CD4-positive, alpha-beta T cell treated with Interleukin-17A for 4 hours (primary cell): ENCODE measurements at regions not wholly inside any gene's neighbourhood (a gene's known extent, or its start where the extent isn't known, plus 50 kb on each side); places are given as distances from the start of the nearest gene placed in this dataset.

Source experiments
- DNase-seq: peaks from one replicate; pipeline ENCODE4 v3.0.0-alpha.2; 2020; ENCODE audit warnings: mixed read lengths

DNA sequence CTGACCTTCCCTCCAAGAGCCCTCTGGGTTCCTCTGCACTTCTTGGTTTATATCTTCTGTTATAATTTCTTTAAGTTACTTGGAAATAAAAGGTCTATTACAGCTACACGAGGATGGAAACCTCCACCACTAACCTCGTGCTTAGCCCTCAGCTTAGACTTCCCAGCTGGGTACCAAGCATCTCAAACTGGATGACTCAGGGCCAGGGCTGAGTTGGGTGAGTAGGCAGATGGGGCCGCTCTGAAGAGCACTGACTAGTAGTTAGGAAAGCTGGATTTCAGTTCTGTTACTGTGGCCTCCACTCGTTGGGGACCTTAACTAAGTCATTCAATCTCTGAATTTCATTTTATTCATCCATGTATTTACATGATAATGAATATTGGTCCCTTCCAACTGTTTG, 1036.6 kb downstream of the IGSF11 start:
- no peak for DNase-seq

DNA sequence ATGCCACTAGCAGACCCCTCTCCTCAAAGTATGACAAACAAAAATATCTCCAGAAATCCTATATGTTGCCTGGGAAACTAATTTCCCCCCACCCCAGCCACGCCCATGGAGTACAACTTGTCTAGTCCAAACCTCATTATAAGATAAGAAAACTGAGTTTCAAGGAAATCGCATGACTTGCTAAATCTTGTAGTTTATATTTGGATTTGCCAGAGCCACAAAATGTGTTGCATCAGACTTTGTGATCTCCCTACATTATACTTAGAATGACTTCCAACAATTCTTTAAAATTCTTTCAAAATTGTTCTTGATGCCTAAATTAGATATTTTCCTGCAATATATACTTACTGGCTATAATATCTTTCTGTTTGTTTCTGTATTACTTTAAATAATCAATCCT, 1034.4 kb downstream of the IGSF11 start:
- DNase-seq: no peak

DNA sequence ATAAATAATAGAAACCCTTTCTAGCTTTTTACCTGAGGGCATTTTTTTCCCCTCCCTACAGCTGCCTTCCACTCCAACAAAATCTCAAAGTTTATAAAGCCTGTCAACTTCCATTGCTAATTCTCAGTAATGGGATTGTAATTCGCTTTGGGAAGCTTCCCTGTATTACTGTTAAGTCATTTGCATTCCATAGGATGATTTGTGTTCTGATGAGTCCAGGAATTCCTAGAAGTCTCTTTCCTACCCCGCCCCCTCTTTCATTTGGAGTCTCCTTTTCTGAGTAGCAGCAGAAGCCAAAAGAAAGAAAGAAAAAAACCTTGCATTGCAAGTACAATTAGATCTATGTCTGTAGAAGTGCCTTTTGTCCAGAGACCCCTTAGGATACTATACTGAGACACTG, 1033.3 kb downstream of the IGSF11 start:
- DNase-seq: no peak

DNA sequence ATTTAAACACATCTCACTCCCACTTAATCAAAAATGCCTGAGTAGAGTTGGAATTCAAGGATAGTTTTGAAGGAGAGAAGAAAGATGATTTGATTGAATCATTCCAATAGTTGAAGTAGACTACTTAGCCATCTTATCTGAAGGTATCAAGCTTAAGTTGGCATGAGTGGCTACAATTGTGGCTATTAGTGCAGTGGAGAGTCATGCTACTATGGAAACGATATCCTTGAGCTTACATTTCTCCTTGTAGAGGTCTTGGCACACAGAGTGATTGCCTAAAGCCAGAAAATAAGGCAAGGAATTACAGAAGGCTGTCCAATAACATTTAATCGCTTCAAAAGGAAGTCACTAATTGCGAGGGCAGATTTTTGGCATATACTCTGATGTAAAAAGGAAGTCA, 1022.7 kb downstream of the IGSF11 start:
- no peak for DNase-seq

DNA sequence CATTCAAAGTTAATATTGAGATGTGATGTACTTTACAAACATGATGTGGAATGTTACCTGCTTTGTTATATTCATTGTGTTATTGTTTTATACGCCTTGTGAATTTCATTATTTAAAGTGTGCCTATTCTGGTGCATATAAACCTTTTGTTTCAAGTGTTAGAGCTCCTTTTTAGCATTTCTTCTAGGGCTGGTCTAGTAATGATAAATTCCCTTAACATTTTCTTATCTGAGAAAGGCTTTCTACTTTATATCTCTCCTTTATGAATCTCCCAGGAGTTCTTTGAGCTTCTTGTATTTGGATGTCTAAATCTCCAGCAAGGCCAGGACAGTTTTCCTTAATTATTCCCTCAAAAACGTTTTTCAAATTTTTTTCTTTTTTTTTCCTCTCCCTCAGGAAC, 1005.6 kb downstream of the IGSF11 start:
- DNase-seq: no peak

DNA sequence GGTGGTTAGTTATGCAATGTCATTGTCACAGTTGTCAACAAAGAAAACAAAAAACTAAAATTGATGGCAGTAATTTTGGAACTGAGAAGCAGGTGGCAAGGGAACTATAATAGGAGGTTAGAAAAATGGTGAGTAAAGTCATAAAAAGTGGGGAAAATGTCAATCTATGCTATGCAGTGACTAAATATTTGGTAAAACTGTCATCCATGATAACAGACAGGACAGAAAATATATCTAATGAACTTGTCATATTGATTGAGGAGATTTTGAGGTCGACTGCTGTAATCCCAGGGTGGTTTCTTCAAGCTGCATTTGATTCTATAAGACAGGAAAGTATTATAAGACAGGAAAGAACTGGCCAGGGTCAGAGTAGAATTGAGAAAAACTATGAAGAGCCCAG, 998.4 kb downstream of the IGSF11 start:
- DNase-seq: no peak

DNA sequence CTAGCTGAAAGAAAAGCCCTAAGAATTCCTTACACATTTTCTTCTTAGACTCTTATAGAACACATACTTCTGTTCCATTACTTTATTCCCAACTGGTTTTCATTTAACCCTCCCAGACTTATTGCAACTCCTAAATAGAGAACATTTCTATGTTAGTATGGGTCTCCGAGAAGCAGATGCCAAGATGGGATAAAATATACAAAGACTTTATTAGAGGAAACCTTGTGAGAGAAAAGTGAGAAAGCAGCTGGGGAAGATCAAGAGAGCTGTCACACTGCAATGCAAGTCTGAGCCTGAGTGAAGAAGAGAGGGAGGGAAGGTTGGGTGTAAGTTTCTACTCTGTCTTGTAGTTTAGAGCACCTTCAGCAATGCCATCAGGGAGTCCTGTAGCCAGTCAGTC, 979.3 kb downstream of the IGSF11 start:
- DNase-seq: no peak

DNA sequence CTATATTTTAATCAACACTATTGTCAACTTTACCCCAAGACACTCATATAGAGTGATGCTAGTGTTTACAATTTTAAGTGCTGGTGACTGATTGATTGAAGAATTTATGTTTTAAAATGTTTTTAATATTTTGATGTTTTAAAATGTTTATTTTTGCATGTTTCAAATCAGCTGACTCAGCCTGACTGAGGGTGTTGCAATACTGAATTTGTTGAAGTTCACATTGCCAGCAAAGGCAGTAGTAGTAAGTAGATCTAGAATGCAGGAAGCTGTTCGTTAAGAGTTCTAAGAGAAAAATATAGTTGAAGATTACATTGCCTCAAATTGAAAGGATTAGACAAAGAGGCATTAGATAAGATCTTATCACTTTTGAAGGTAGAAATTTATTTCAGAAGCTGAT, 977.6 kb downstream of the IGSF11 start:
- DNase-seq: no peak

DNA sequence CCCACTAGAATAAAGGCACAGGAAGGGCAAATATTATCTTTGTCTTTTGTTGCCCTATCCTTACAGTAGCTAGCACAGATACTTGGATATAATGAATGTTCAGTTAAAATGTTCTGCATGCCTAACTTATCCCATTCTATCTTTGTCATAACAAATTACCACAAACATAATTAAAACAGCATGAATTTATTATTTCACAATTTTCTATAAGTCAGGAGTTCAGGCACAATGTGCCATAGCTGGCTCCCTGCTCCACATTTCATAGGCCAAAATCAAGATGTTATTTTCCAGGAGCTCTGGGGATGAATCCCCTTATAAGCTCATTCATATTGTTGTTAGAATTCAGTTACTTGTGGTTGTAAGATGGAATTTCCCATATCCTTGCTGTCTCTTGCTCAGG, 975.5 kb downstream of the IGSF11 start:
- no peak for DNase-seq

DNA sequence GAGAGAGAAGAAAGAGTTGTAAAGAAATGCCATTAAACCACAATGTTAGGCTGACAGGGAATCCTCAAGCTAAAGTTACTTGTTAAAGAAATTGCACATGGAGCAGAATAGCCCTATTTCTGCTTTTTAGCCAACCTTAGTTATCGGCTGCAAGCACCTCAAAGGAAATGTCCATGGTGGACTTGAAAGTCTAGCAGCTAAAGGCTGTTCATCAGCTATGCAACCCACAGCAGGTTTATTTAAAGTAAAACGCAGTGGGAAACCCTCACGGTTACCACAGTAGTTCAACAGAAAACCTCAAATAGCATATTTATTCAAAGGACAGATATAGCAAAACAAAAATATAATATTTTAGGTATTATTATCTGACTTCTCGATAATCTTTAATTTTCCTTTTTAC, 967.2 kb downstream of the IGSF11 start:
- no peak for DNase-seq

DNA sequence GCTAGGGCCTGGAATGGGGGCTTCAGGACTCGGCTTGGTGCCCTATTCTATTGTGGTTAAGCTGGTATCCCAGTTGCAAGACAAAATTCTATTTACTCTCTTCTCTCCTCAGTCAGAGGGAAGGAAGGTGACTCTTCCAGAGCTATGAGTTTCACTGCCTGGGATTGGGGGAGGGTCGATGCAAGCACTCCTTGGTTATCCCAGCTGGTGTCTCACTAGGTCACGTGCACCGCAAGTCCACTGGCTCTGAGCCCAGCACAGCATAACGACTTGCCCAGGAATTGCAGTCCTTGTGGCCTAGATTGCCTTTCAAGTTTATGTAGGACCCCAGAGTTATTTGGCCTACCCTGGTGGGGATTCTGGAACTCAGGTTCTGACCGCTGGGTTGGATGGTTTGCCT, 958.8 kb downstream of the IGSF11 start:
- no peak for DNase-seq

DNA sequence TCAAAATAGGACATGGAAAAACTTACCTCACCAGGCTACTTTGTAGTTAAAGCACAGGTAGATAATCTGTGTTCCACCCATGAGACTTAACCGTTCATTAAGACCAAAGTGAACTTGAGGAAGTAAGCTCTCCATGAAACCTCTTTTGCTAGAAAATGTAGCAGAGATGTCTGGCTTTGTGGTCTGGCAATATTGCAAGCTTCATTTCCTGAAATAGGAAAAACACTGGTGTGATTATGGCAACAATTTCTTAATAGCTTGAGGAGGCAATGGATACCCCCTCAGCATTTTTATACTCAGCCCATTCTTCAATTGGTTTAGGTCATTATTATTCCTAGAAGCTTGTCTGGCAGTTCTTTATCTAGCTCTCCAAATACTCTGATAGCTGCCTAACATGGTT, 957.3 kb downstream of the IGSF11 start:
- no peak for DNase-seq

DNA sequence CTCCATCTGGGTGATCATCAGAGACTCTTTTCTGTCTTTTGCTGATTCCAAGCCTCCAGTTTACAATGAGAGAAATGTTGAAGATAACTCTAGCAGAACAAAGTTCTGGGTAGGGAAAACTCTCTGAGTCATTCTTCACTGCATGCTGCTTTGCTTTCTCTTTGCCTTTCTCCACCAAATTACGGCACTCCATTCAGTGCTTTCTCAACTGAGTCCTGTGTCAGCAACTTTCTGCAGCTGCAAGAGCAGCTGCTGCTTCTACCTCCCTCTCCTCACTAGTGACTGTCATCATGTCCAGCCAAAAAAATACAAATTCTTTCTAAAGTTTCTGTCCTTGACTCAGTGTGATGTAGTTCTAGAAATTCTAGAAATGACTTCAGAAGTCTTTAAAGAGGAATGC, 953.8 kb downstream of the IGSF11 start:
- DNase-seq: no peak

DNA sequence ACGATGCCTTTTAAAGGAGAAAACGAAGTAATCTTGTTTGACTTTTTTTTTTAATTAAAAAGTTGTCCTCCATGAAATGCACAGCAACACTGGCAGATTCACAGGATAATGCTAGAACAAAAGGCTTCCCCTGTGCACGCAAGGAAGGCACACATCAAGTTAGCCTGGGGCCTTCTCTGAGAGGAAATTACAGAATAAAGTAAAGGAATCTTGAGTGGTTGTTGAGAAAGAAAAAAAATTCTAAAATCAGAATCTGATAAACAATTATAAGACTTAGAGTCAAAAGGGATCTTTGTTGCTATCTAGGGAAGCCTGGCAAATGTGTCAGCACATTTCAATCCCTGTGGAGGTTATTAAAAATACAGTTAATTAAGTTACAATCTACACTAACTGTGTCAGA, 946.0 kb downstream of the IGSF11 start:
- no peak for DNase-seq

DNA sequence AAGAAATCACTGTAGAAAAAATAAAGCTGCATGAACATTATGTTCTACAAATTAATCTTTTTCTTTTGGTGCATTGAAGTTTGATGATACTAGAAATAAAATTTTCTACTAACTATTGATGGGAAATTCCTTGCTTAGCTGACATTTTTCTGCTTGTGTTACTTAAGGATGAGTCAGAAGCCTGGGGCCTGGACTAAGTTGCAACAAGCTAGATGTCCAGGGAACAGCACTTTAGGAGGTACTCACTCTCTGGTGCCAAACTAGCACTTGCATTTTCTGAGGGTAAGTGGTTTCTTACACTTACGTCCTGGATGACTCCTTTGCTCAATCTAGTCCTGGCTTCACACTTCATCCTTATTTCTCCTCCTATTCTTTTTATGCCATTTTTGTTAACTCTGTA, 945.1 kb downstream of the IGSF11 start:
- DNase-seq: no peak

DNA sequence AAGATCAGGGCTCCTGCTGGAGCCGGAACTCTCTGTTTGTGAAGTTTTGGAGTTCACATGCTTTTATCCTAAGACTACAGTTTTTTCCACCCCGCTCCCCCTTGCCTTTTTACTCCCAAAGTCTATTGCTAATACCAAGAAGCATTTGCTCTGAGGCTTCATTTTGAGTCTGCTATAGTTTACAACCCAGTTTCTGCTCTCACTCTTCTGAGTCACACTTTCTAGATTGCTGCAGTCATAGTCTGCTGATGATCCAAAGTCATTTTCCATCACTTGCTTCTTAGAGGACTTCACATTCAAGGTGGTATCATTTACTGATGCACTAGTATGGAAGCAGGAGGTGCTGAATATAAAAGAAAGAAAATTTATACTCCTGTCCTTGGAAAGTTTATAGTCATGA, 937.4 kb downstream of the IGSF11 start:
- DNase-seq: no peak

DNA sequence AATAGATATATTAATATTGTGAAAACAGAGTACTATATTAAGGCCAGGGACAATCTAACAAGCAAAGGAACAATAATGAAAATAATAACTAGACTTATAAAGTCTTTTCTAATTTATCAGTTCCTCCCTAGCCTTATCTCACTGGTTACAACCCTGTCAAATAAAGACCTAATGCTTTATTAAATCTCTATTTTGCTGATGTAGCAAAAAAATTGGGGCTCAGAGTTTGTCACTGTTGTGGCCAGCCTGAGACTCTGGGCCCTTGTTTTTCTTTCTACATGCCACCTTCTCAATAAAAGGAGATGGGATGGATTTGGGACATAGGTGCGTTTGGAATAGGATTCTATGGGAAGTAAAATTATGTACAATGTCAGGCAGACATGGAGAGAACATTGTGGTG, 937.0 kb downstream of the IGSF11 start:
- no peak for DNase-seq

DNA sequence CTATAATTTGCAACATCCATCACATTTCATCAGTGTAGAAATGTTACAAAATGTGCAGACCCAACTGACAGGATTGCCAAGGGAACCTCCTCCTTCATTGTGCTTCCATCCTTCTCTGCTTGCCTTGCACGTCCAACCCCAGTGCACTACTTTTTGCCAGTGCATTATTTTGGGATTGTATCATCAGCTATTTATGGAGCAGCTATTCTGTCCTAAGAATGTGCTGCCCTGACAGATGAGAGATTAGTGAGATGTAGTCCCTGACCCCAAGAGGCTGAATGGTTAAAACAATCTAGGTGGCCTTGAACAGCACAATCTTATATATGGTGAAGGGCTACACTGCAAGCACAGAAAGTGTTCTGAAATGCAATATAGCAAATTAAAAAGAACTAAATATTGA, 935.8 kb downstream of the IGSF11 start:
- DNase-seq: no peak

DNA sequence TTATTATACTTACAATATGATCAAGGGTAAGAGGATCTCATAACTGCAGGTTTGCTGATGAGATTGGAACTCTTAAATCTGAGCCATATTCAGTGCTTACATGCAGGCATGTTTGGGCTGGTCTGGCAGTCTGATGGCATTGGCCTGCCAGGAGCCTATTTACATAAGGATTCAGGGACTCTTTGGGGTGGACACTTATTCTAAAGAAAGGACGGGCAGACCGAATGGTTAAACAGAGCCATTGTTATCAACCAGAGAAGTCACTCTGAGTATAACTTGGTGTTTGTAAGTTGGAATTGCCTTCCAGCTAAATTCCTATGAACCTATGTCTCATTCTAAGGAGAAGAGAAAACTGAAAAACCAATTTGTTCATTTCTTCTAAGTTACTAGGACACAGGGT, 932.8 kb downstream of the IGSF11 start:
- no peak for DNase-seq

DNA sequence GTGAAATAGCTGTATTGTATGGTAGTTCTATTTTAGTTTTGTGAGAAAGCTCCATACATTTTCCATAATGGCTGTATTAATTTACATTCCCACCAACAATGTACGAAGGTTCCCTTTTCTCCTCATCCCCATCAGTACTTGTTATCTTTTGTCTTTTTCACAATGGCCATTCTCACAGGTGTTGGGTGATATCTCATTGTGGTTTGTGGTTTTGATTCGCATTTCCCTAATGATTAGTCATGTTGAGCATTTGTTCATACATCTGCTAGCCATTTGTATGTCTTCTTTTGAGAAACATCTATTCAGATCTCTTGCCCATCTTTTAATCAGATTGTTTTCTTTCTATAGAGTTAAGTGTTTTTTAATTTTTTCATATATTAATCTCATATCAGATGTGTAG, 931.9 kb downstream of the IGSF11 start:
- DNase-seq: no peak

DNA sequence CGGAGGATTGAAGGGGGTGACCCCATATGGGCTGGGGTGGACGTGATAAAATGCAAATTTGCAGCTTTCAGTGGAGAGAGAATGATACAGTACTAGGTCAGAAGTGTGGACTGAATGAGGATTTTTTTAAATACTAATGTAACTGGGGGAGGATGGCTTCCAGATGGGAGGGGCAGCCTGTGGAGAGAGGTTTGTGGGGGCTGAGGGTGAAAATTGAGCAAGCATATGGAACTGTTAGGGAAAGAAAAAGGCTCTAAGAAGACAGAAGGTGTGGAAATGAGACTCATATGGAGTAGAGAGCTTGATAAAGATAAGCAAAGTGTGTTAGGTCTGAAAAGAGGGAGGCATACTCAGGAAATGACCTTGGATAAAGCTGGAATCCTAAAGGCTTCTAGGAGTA, 926.4 kb downstream of the IGSF11 start:
- no peak for DNase-seq

DNA sequence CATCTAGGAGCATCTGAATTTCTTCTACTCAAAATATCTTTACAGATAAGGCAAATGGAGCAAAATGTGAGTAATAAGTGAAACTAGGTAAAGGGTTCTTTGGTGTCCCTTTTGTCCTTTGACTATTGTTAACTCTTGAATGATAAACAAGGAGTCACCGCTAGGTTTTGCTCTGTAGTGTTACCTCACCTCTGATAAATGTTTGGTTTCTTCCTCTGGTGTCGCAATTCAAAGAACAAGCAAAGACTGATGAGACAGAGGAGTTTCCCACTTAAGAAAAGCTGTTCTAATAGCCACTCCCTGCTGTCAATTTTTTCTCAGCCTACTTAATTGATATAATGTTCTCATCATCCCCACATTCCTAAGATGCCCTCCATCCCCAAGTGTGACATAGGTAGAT, 925.9 kb downstream of the IGSF11 start:
- DNase-seq: no peak

DNA sequence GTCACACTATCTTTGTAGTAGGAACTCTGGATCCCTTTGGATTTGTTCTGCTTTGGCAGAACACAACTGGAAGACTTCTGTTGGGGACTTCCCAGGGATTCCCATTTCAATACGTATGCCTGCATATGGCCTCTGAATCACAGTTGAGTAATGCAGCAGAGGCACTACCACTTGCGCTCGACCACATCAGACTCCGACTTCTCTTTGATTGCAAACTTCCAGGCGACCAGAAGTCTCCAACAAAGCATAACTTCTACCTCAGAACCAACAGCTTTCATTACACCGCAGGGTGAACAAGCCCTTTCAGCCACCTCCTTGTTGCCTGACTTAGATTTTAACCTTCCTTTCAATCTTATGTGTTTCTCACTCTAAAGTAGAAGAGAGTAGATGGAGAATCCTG, 924.4 kb downstream of the IGSF11 start:
- DNase-seq: no peak

DNA sequence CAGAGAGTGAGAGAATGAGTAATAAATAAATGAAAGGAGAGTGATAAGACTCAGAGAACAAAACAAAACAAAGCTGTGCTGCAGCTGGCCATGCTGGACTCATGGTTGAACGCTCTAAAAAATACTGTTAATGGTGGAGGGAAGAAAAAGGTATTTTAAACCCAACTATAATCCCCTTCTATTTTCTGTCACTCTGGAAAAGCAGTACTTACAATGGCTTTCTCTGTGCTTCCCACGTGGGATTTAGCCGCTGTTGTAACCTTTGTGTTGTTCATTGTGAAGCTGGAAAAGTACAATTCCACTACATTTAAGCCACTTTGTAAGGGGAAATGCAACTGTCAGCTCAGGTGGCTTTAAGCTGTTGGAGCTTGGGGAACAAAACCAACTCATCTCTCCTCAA, 917.7 kb downstream of the IGSF11 start:
- no peak for DNase-seq

DNA sequence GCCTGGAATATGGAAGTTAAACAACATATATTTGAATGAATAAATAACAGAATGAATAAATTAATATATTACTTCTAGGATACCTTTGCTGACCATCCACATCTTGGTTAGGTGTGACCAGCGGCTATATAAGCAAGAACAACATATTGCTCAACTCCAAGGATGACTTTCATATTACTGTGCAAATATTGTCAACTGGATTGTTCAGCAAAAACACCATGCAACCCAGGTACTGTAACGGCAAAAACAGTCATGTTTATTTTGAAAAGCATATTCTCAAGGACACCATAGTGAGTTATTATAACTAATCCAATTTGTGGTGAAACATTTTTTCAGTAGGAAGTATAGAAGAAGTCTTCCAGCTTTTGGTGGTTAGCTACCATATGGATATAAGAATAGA, 907.9 kb downstream of the IGSF11 start:
- DNase-seq: no peak

DNA sequence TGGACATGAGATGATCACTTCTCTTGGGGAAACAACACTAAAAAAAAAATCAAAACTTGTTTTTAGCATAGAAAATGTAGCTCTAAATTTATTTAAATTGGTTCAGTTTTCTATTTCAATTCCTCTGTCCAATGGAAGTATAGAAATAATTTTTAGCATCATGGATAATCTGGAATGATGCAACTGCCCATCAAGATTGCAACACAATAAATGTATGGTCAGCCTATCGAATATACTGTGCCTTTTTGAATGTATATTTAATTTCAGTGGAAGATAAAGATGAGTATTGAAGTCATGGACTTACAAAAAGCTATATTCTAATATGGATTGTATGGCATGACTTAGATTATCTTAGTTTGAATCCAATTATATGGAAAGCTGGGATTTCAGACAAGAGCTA, 906.7 kb downstream of the IGSF11 start:
- no peak for DNase-seq

DNA sequence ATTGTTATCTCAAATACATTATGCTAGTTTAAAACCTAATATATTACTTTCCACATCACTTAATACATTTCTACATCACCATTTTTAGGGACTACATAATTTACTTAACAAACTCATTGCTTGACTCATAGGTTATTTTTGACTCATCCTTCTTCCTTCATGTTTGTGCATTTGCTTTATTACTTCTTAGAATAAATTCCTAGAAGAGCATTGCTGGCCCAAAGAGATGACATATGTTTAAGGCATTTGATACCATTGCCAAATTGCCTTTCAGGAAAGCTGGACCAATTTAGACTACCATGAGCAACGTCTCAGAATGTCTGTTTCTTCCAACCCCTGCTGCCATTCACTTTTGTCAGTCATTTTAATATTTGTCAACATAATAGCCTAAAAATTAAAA, 905.8 kb downstream of the IGSF11 start:
- DNase-seq: no peak
